Spleen (tissue), 7 donors: ENCODE measurements at regions not wholly inside any gene's neighbourhood (a gene's known extent, or its start where the extent isn't known, plus 50 kb on each side); places are given as distances from the start of the nearest gene placed in this dataset.

Experiments used
- CTCF ChIP-seq, 11 experiments: fragments of 200-600 bp in 7 of 11; fragments of 450-650 bp in 4 of 11; sonication (generic) in 4 of 11; IDR thresholded peaks in 8 of 11; conservative IDR thresholded peaks in 3 of 11; 1 replicate in 7 of 11; 2 replicates in 4 of 11; pipeline versions ENCODE4 v1.4.0 to v1.8.0; 2016 to 2021; ENCODE audit warnings: antibody characterized with exemption in 11 of 11, inconsistent platforms in 4 of 11, mild to moderate bottlenecking in 1 of 11
- POLR2A ChIP-seq, 3 donors: fragments of 450-650 bp; IDR thresholded peaks; one replicate each; pipeline ENCODE4 v1.5.1; 2017; ENCODE audit warnings: antibody characterized with exemption in 3 of 3, mild to moderate bottlenecking in 1 of 3
- donor health status: DM: no; HTN: no; CAD: no; lungs with moderate emphysema.
- donor health status: DM: no; HTN: no; CAD: no.
- donor health status: DM: no; HTN: no; CAD: no.

- TF ChIP-seq CTCF (IDR thresholded peaks at IDR 0.05 in 8 of 11, conservative IDR thresholded peaks at IDR 0.05 in 3 of 11) (no peak), POLR2A (IDR thresholded peaks at IDR 0.05) (no peak)
Measured at GRCh38 chr1:208895820-208896219, 651.6 kb upstream of the PLXNA2 start.
